ENCODE measurements at regions not wholly inside any gene's neighbourhood (a gene's known extent, or its start where the extent isn't known, plus 50 kb on each side); places are given as distances from the start of the nearest gene placed in this dataset.

GRCh38 chr3:83670416-83670815 lies 1288.4 kb upstream of the CADM2 start (continued):
- TF ChIP-seq YY2 (tag by site-specific recombination; IDR thresholded peaks at IDR 0.05) (no peak), ZSCAN4 (tag by site-specific recombination; IDR thresholded peaks at IDR 0.05) (no peak), ZBTB10 (tag by site-specific recombination; IDR thresholded peaks at IDR 0.05) (no peak), RBAK (tag by site-specific recombination; IDR thresholded peaks at IDR 0.05) (no peak), ZNF19 (tag by site-specific recombination; IDR thresholded peaks at IDR 0.05; ENCODE audit: low read depth) (no peak), ZNF621 (tag by site-specific recombination; IDR thresholded peaks at IDR 0.05) (no peak), ZNF221 (tag by site-specific recombination; IDR thresholded peaks at IDR 0.05; ENCODE audit: borderline replicate concordance) (no peak), ZNF776 (tag by site-specific recombination; IDR thresholded peaks at IDR 0.05; ENCODE audit: borderline replicate concordance) (no peak)

GRCh38 chr3:83683937-83684598 lies 1274.7 kb upstream of the CADM2 start:
- ChIA-PET CTCF (no interaction called here), POLR2A (no interaction called here)
- no peaks in the 10 kb centered on the region for H3K36me3 ChIP-seq (ENCODE audit: control insufficient read depth in 2 of 2, insufficient read depth in 1 of 2, low read length in 2 of 2)
- TF ChIP-seq ZNF629 (tag by site-specific recombination; IDR thresholded peaks at IDR 0.05): no peak
- TF ChIP-seq ZNF426 (tag by site-specific recombination; IDR thresholded peaks at IDR 0.05): no peak
- no peak for TF ChIP-seq ZNF239 (tag by site-specific recombination; IDR thresholded peaks at IDR 0.05)
- no peak for TF ChIP-seq ZNF837 (tag by site-specific recombination; IDR thresholded peaks at IDR 0.05)
- TF ChIP-seq ZNF596 (tag by site-specific recombination; IDR thresholded peaks at IDR 0.05): no peak
- no peak for TF ChIP-seq ZNF202 (tag by site-specific recombination; IDR thresholded peaks at IDR 0.05; ENCODE audit: borderline replicate concordance)
- no peak for TF ChIP-seq ZBTB20 (tag by site-specific recombination; IDR thresholded peaks at IDR 0.05)
- TF ChIP-seq ZNF433 (tag by site-specific recombination; IDR thresholded peaks at IDR 0.05; ENCODE audit: low read depth): no peak
- H3K9me3 ChIP-seq (ENCODE audit: control insufficient read depth, insufficient read depth, low read depth, low read length): no peaks in the 10 kb centered on the region
- H3K4me1 ChIP-seq (ENCODE audit: control insufficient read depth, insufficient read depth, low read length): no peaks in the 10 kb centered on the region
- H3K27ac ChIP-seq (ENCODE audit: extremely low read depth, low read depth, low read length): no peak overlapping the region
- no peak overlapping the region for H3K4me3 ChIP-seq (ENCODE audit: low read depth, low read length)

- no peaks in the 10 kb centered on the region for H3K9me3 ChIP-seq (ENCODE audit: control insufficient read depth, insufficient read depth, low read depth, low read length)
- POLR2A ChIA-PET: no interaction called here
Observed at GRCh38 chr3:83706669-83707068, 1252.1 kb upstream of the CADM2 start.

More at GRCh38 chr3:83706669-83707068, 1252.1 kb upstream of the CADM2 start:
- Histone ChIP-seq H3K4me3 (ENCODE audit: low read depth, low read length) (no peak overlapping the region), H3K36me3 (ENCODE audit: control insufficient read depth in 2 of 2, insufficient read depth in 1 of 2, low read length in 2 of 2) (no peaks in the 10 kb centered on the region), H3K4me1 (ENCODE audit: control insufficient read depth, insufficient read depth, low read length) (no peaks in the 10 kb centered on the region), H3K27ac (ENCODE audit: extremely low read depth, low read depth, low read length) (no peak overlapping the region)
- TF ChIP-seq ZBTB6 (tag by site-specific recombination; IDR thresholded peaks at IDR 0.05) (no peak), ZBTB49 (tag by site-specific recombination; IDR thresholded peaks at IDR 0.05; ENCODE audit: low read depth) (no peak)
- CTCF ChIA-PET: interaction anchor here (0.5 kb wide), 1 partner anchor 517 kb away, joined by 5 read pairs; no protein-coding TSS in a partner anchor

Measured in HEK293 (cell line).